GM18951 (cell line): ENCODE measurements at regions not wholly inside any gene's neighbourhood (a gene's known extent, or its start where the extent isn't known, plus 50 kb on each side); places are given as distances from the start of the nearest gene placed in this dataset.

Source experiments
- POLR2A ChIP-seq: IDR thresholded peaks from 4 replicates; pipeline ENCODE4 v1.6.1; 2011; ENCODE audit warnings: mild to moderate bottlenecking; ENCODE audit not compliant: insufficient read length, insufficient read depth; ENCODE audit errors: extremely low read depth
- in situ Hi-C: fragments of 300-500 bp; cut with MboI; formaldehyde crosslinking; loops from one replicate; pipeline ENCODE4 v1.12.0; 2022; ENCODE audit warnings: low sequenced_read_pairs, mixed read lengths, inconsistent platforms; ENCODE audit not compliant: unreplicated experiment

DNA sequence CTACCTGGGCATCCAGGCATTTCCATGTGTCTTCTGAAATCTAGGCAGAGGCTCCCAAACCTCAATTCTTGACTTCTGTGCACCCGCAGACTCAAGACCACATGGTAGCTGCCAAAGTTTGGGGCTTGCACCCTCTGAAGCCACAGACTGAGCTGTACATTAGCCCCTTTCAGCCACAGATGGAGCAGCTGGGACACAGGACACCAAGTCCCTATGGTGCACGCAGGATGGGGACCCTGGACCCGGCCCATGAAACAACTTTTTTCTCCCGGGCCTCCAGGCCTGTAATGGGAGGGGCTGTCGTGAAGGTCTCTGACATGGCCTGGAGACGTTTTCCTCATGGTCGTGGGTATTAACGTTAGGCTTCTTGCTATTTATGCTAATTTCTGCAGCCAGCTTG lies 330.0 kb downstream of the RERGL start:
- in situ Hi-C loops = loop anchor here (10.0 kb wide), 1 partner anchor 85 kb away; no protein-coding TSS in a partner anchor
- TF ChIP-seq POLR2A = no peak
